CD4-positive, alpha-beta T cell (primary cell): ENCODE measurements at regions not wholly inside any gene's neighbourhood (a gene's known extent, or its start where the extent isn't known, plus 50 kb on each side); places are given as distances from the start of the nearest gene placed in this dataset.

Experiments
- ATAC-seq: fragments of 200-7000 bp; cut with Tn5 transposase; one replicate; pipeline ENCODE4 v1.10.0; 2022; ENCODE audit warnings: mild to moderate bottlenecking; ENCODE audit not compliant: poor library complexity
- CTCF ChIA-PET: fragments of 350-600 bp; sonication (Branson Sonifier 250); formaldehyde crosslinking; loops from one replicate; lab custom pipeline; 2021; ENCODE audit warnings: antibody characterized with exemption, inconsistent platforms; lab: Charles Lee
- POLR2A ChIA-PET: fragments of 350-600 bp; sonication (Branson Sonifier 250); formaldehyde crosslinking; loops from one replicate; lab custom pipeline; 2021; ENCODE audit warnings: antibody characterized with exemption, inconsistent platforms; lab: Charles Lee
- DNase-seq, 14 experiments: peaks; one replicate each; pipeline ENCODE4 v3.0.0-alpha.2; 2013 to 2020; ENCODE audit warnings: mixed read lengths in 2 of 14
- H3K27ac ChIP-seq, 2 donors: one replicate each; pipeline versions ENCODE4 v1.5.1 to v1.7.0; 2013; ENCODE audit warnings: low read length in 2 of 2, low read depth in 1 of 2, mild to moderate bottlenecking in 1 of 2
- H3K27me3 ChIP-seq, 2 experiments: 1 replicate in 1 of 2; 2 replicates in 1 of 2; pipeline versions ENCODE4 v1.6.1 to v1.7.0; 2013; ENCODE audit warnings: low read length in 2 of 2, control low read depth in 1 of 2, mild to moderate bottlenecking in 1 of 2, moderate library complexity in 1 of 2; ENCODE audit not compliant: insufficient read depth in 2 of 2, control insufficient read depth in 1 of 2
- H3K36me3 ChIP-seq: one replicate; pipeline ENCODE4 v1.6.1; 2013; ENCODE audit warnings: low read length, control low read depth; ENCODE audit not compliant: insufficient read depth
- H3K4me1 ChIP-seq: one replicate; pipeline ENCODE4 v1.6.1; 2013; ENCODE audit warnings: low read length, control low read depth; ENCODE audit not compliant: insufficient read depth
- H3K4me3 ChIP-seq: one replicate; pipeline ENCODE4 v1.5.1; 2013; ENCODE audit warnings: mild to moderate bottlenecking, low read length, moderate library complexity
- H3K9me3 ChIP-seq, 2 experiments: 1 replicate in 1 of 2; 2 replicates in 1 of 2; pipeline versions ENCODE4 v1.6.1 to v1.7.0; 2013; ENCODE audit warnings: low read length in 2 of 2, mild to moderate bottlenecking in 2 of 2, control low read depth in 1 of 2, moderate library complexity in 1 of 2; ENCODE audit not compliant: control insufficient read depth in 1 of 2, insufficient read depth in 1 of 2
- H3K27ac Mint-ChIP-seq: one replicate; pipeline ENCODE4 v1.8.0; 2020; ENCODE audit warnings: mixed read lengths
- H3K27me3 Mint-ChIP-seq: one replicate; pipeline ENCODE4 v1.8.0; 2021; ENCODE audit warnings: mixed read lengths
- H3K36me3 Mint-ChIP-seq: one replicate; pipeline ENCODE4 v1.8.0; 2021; ENCODE audit warnings: low read depth, mixed read lengths
- H3K4me1 Mint-ChIP-seq: one replicate; pipeline ENCODE4 v1.8.0; 2021; ENCODE audit warnings: low read depth, mixed read lengths
- H3K4me3 Mint-ChIP-seq: one replicate; pipeline ENCODE4 v1.8.0; 2020; ENCODE audit warnings: mild to moderate bottlenecking, mixed read lengths
- H3K9me3 Mint-ChIP-seq: one replicate; pipeline ENCODE4 v1.8.0; 2020; ENCODE audit warnings: mixed read lengths
- CTCF ChIP-seq: fragments of 200-600 bp; IDR thresholded peaks from one replicate; pipeline ENCODE4 v1.8.0; 2022; ENCODE audit warnings: antibody characterized with exemption, mild to moderate bottlenecking
- intact Hi-C, 2 experiments: fragments of 100-400 bp; cut with DNase I in 1 of 2; cut with micrococcal nuclease in 1 of 2; formaldehyde crosslinking; loops; one replicate each; pipeline versions ENCODE4 v1.15.1 to v1.9.0; 2023 to 2025; cut with DNase I, micrococcal nuclease

- ChIA-PET CTCF (no interaction called here), POLR2A (no interaction called here)
- Mint-ChIP-seq H3K36me3 (no peaks in the 10 kb centered on the region), H3K9me3 (no peaks in the 10 kb centered on the region), H3K27ac (no peak overlapping the region), H3K4me1 (no peaks in the 10 kb centered on the region), H3K4me3 (no peak overlapping the region), H3K27me3 (peaks cover 6% of the 10 kb centered on the region)
- H3K36me3 ChIP-seq: no peaks in the 10 kb centered on the region
- DNase-seq (no peak), ATAC-seq (no peak)
- no peak for TF ChIP-seq CTCF
- no peak overlapping the region for H3K27ac ChIP-seq
- H3K4me3 ChIP-seq: no peak overlapping the region
- intact Hi-C loops: no loop called here
- H3K4me1 ChIP-seq: no peaks in the 10 kb centered on the region
- no peaks in the 10 kb centered on the region for H3K9me3 ChIP-seq
- no peaks in the 10 kb centered on the region for H3K27me3 ChIP-seq
Observed at GRCh38 chr7:54812756-54813322, 53.8 kb upstream of the SEC61G start.

GRCh38 chr7:54813398-54813797 is 54.4 kb upstream of the SEC61G start:
- no peak for ATAC-seq
- H3K4me1 Mint-ChIP-seq: no peaks in the 10 kb centered on the region
- H3K36me3 Mint-ChIP-seq: no peaks in the 10 kb centered on the region
- H3K4me1 ChIP-seq: no peaks in the 10 kb centered on the region
- H3K27ac Mint-ChIP-seq: no peak overlapping the region
- H3K4me3 Mint-ChIP-seq: no peak overlapping the region
- H3K27me3 ChIP-seq: no peaks in the 10 kb centered on the region
- H3K4me3 ChIP-seq: no peak overlapping the region
- POLR2A ChIA-PET: no interaction called here
- H3K27me3 Mint-ChIP-seq: peaks cover 11% of the 10 kb centered on the region
- no peak for TF ChIP-seq CTCF
- CTCF ChIA-PET: no interaction called here
- no peak overlapping the region for H3K27ac ChIP-seq
- DNase-seq: no peak
- no peaks in the 10 kb centered on the region for H3K9me3 Mint-ChIP-seq
- intact Hi-C loops: no loop called here
- no peaks in the 10 kb centered on the region for H3K9me3 ChIP-seq
- no peaks in the 10 kb centered on the region for H3K36me3 ChIP-seq

- ChIA-PET CTCF (no interaction called here), POLR2A (no interaction called here)
- H3K36me3 Mint-ChIP-seq: no peaks in the 10 kb centered on the region
- DNase-seq (no peak), ATAC-seq (no peak)
- no peak overlapping the region for H3K27ac Mint-ChIP-seq
- intact Hi-C loops: no loop called here
- no peaks in the 10 kb centered on the region for H3K4me1 Mint-ChIP-seq
- H3K4me3 Mint-ChIP-seq: no peak overlapping the region
- Histone ChIP-seq H3K27ac (no peak overlapping the region), H3K4me1 (no peaks in the 10 kb centered on the region), H3K36me3 (no peaks in the 10 kb centered on the region), H3K9me3 (no peaks in the 10 kb centered on the region), H3K27me3 (no peaks in the 10 kb centered on the region), H3K4me3 (no peak overlapping the region)
- H3K27me3 Mint-ChIP-seq: peaks cover 16% of the 10 kb centered on the region
- H3K9me3 Mint-ChIP-seq: no peaks in the 10 kb centered on the region
- no peak for TF ChIP-seq CTCF
Observed at GRCh38 chr7:54814401-54814800, 55.4 kb upstream of the SEC61G start.
